Vagina (tissue), 2 donors: ENCODE measurements at regions not wholly inside any gene's neighbourhood (a gene's known extent, or its start where the extent isn't known, plus 50 kb on each side); places are given as distances from the start of the nearest gene placed in this dataset.

Experiments used
- DNase-seq, 2 donors: peaks; one replicate each; pipeline ENCODE4 v3.0.0-alpha.2; 2017; ENCODE audit errors: extremely low spot score in 2 of 2
- H3K27ac ChIP-seq: fragments of 200-600 bp; sonication (generic); one replicate; pipeline ENCODE4 v1.5.1; 2019
- H3K27me3 ChIP-seq: fragments of 200-600 bp; sonication (generic); one replicate; pipeline ENCODE4 v1.5.1; 2019
- H3K36me3 ChIP-seq, 2 donors: fragments of 200-600 bp; sonication (generic); one replicate each; pipeline ENCODE4 v1.5.1; 2017 to 2019
- H3K4me1 ChIP-seq: fragments of 200-600 bp; sonication (generic); one replicate; pipeline ENCODE4 v1.5.1; 2019
- H3K4me3 ChIP-seq, 2 donors: fragments of 200-600 bp; sonication (generic); 1 replicate in 1 of 2; 2 replicates in 1 of 2; pipeline ENCODE4 v1.5.1; 2016 to 2019
- H3K9me3 ChIP-seq: fragments of 200-600 bp; sonication (generic); one replicate; pipeline ENCODE4 v1.5.1; 2019
- CTCF ChIP-seq, 3 experiments: fragments of 450-650 bp in 2 of 3; fragments of 200-600 bp in 1 of 3; sonication (generic) in 1 of 3; IDR thresholded peaks; one replicate each; pipeline ENCODE4 v1.5.1; 2017 to 2019; ENCODE audit warnings: antibody characterized with exemption in 3 of 3, mild to moderate bottlenecking in 2 of 3, moderate library complexity in 2 of 3
- POLR2A ChIP-seq, 2 donors: fragments of 450-650 bp; IDR thresholded peaks; one replicate each; pipeline ENCODE4 v1.6.1; 2017; ENCODE audit warnings: antibody characterized with exemption in 2 of 2, mild to moderate bottlenecking in 2 of 2, moderate library complexity in 2 of 2
- POLR2AphosphoS5 ChIP-seq, 2 donors: sonication (generic); formaldehyde crosslinking; IDR thresholded peaks; one replicate each; pipeline ENCODE4 v1.9.0; 2017; ENCODE audit warnings: antibody characterized with exemption in 2 of 2, mild to moderate bottlenecking in 2 of 2, low read depth in 1 of 2; ENCODE audit not compliant: insufficient read depth in 1 of 2
- intact Hi-C: fragments of 100-400 bp; cut with DNase I; formaldehyde crosslinking; loops from one replicate; pipeline ENCODE4 v1.15.1; 2023

GRCh38 chr20:58011106-58011946 lies 217.1 kb downstream of the ANKRD60 start:
- Histone ChIP-seq H3K27me3 (no peaks in the 10 kb centered on the region), H3K9me3 (no peaks in the 10 kb centered on the region), H3K4me1 (peaks cover 54% of the 10 kb centered on the region), H3K36me3 (no peaks in the 10 kb centered on the region), H3K4me3 (no peak overlapping the region), H3K27ac (peak overlapping the region; percentile 81)
- intact Hi-C loops: no loop called here
- no peak for DNase-seq
- TF ChIP-seq CTCF (IDR thresholded peaks at IDR 0.05) (no peak), POLR2A (IDR thresholded peaks at IDR 0.05) (no peak), POLR2AphosphoS5 (IDR thresholded peaks at IDR 0.05; ENCODE audit: insufficient read depth in 1 of 2, low read depth in 1 of 2) (no peak)

GRCh38 chr20:58010666-58011065 lies 217.8 kb downstream of the ANKRD60 start:
- no peak for TF ChIP-seq POLR2A (IDR thresholded peaks at IDR 0.05)
- DNase-seq: peak in 1 of 2 donors; percentile 40
- H3K4me1 ChIP-seq: peaks cover 54% of the 10 kb centered on the region
- H3K36me3 ChIP-seq: no peaks in the 10 kb centered on the region
- H3K27me3 ChIP-seq: no peaks in the 10 kb centered on the region
- peak overlapping the region; percentile 81 for H3K27ac ChIP-seq
- no peaks in the 10 kb centered on the region for H3K9me3 ChIP-seq
- H3K4me3 ChIP-seq: no peak overlapping the region
- intact Hi-C loops: no loop called here

- Histone ChIP-seq H3K4me1 (peaks cover 54% of the 10 kb centered on the region), H3K36me3 (no peaks in the 10 kb centered on the region), H3K4me3 (no peak overlapping the region), H3K27ac (peak overlapping the region; percentile 81), H3K27me3 (no peaks in the 10 kb centered on the region), H3K9me3 (no peaks in the 10 kb centered on the region)
- intact Hi-C loops: no loop called here
- DNase-seq: peak in 1 of 2 donors; percentile 75
- TF ChIP-seq POLR2A (IDR thresholded peaks at IDR 0.05): no peak
- no peak for TF ChIP-seq POLR2AphosphoS5 (IDR thresholded peaks at IDR 0.05; ENCODE audit: insufficient read depth in 1 of 2, low read depth in 1 of 2)
- TF ChIP-seq CTCF (IDR thresholded peaks at IDR 0.05): no peak
Measured at GRCh38 chr20:58010186-58010585, 218.3 kb downstream of the ANKRD60 start.

- Histone ChIP-seq H3K27me3 (no peaks in the 10 kb centered on the region), H3K4me3 (no peak overlapping the region), H3K27ac (peak overlapping the region; percentile 81), H3K4me1 (peaks cover 54% of the 10 kb centered on the region), H3K9me3 (no peaks in the 10 kb centered on the region), H3K36me3 (no peaks in the 10 kb centered on the region)
- TF ChIP-seq CTCF (IDR thresholded peaks at IDR 0.05): no peak
- no peak for TF ChIP-seq POLR2A (IDR thresholded peaks at IDR 0.05)
- TF ChIP-seq POLR2AphosphoS5 (IDR thresholded peaks at IDR 0.05; ENCODE audit: insufficient read depth in 1 of 2, low read depth in 1 of 2): no peak
- intact Hi-C loops: no loop called here
- DNase-seq: no peak
Measured at GRCh38 chr20:58008866-58009265, 219.6 kb downstream of the ANKRD60 start.

GRCh38 chr20:58008413-58008812 lies 220.0 kb downstream of the ANKRD60 start:
- Histone ChIP-seq H3K9me3 (no peaks in the 10 kb centered on the region), H3K27ac (peak overlapping the region; percentile 81), H3K27me3 (no peaks in the 10 kb centered on the region), H3K4me3 (no peak overlapping the region), H3K4me1 (peaks cover 51% of the 10 kb centered on the region), H3K36me3 (no peaks in the 10 kb centered on the region)
- intact Hi-C loops: no loop called here
- DNase-seq: no peak
- TF ChIP-seq POLR2AphosphoS5 (IDR thresholded peaks at IDR 0.05; ENCODE audit: insufficient read depth in 1 of 2, low read depth in 1 of 2) (no peak), CTCF (IDR thresholded peaks at IDR 0.05) (no peak), POLR2A (IDR thresholded peaks at IDR 0.05) (no peak)
